ENCODE measurements at regions not wholly inside any gene's neighbourhood (a gene's known extent, or its start where the extent isn't known, plus 50 kb on each side); places are given as distances from the start of the nearest gene placed in this dataset.
"Not testable (repeated sequence)": the region's sequence is repeated elsewhere in the genome, so short reads cannot be mapped to it uniquely, and the experiment has no call there.

- no peaks in the 10 kb centered on the region for H3K27me3 ChIP-seq (replicated peaks; ENCODE audit: control insufficient read depth, insufficient read depth, low read length)
- DNase-seq (ENCODE audit: extremely low read depth, insufficient read length): no peak
- no peak overlapping the region for H3K4me3 ChIP-seq (replicated peaks; ENCODE audit: low read depth, low read length)
Observed at GRCh38 chr17:21564262-21564661, 128.1 kb upstream of the KCNJ18 start.

GRCh38 chr17:21564757-21565156 lies 127.6 kb upstream of the KCNJ18 start:
- H3K27me3 ChIP-seq (replicated peaks; ENCODE audit: control insufficient read depth, insufficient read depth, low read length); H3K36me3 ChIP-seq (ENCODE audit: control insufficient read depth, insufficient read depth, low read length); H3K4me3 ChIP-seq (replicated peaks; ENCODE audit: low read depth, low read length); DNase-seq (ENCODE audit: extremely low read depth, insufficient read length): not testable (repeated sequence)

More at GRCh38 chr17:21564262-21564661, 128.1 kb upstream of the KCNJ18 start:
- TF ChIP-seq CTCF (IDR thresholded peaks at IDR 0.05; ENCODE audit: insufficient read depth, low read length, poor library complexity, severe bottlenecking): no peak
- H3K36me3 ChIP-seq (ENCODE audit: control insufficient read depth, insufficient read depth, low read length): no peaks in the 10 kb centered on the region

GRCh38 chr17:21570427-21570826 lies 121.9 kb upstream of the KCNJ18 start:
- H3K36me3 ChIP-seq (ENCODE audit: control insufficient read depth, insufficient read depth, low read length); H3K27me3 ChIP-seq (replicated peaks; ENCODE audit: control insufficient read depth, insufficient read depth, low read length); H3K4me3 ChIP-seq (replicated peaks; ENCODE audit: low read depth, low read length); DNase-seq (ENCODE audit: extremely low read depth, insufficient read length): not testable (repeated sequence)

- not testable (repeated sequence) for H3K27me3 ChIP-seq (replicated peaks; ENCODE audit: control insufficient read depth, insufficient read depth, low read length); H3K4me3 ChIP-seq (replicated peaks; ENCODE audit: low read depth, low read length); H3K36me3 ChIP-seq (ENCODE audit: control insufficient read depth, insufficient read depth, low read length); DNase-seq (ENCODE audit: extremely low read depth, insufficient read length)
Observed at GRCh38 chr17:21572148-21572547, 120.2 kb upstream of the KCNJ18 start.

GRCh38 chr17:21573271-21573960 lies 118.9 kb upstream of the KCNJ18 start:
- DNase-seq (ENCODE audit: extremely low read depth, insufficient read length); H3K27me3 ChIP-seq (replicated peaks; ENCODE audit: control insufficient read depth, insufficient read depth, low read length); H3K36me3 ChIP-seq (ENCODE audit: control insufficient read depth, insufficient read depth, low read length); H3K4me3 ChIP-seq (replicated peaks; ENCODE audit: low read depth, low read length): not testable (repeated sequence)

- DNase-seq (ENCODE audit: extremely low read depth, insufficient read length): no peak
- no peak for TF ChIP-seq CTCF (IDR thresholded peaks at IDR 0.05; ENCODE audit: insufficient read depth, low read length, poor library complexity, severe bottlenecking)
- Histone ChIP-seq H3K36me3 (ENCODE audit: control insufficient read depth, insufficient read depth, low read length) (no peaks in the 10 kb centered on the region), H3K4me3 (replicated peaks; ENCODE audit: low read depth, low read length) (no peak overlapping the region), H3K27me3 (replicated peaks; ENCODE audit: control insufficient read depth, insufficient read depth, low read length) (no peaks in the 10 kb centered on the region)
Observed at GRCh38 chr17:21573961-21574610, 118.2 kb upstream of the KCNJ18 start.

- not testable (repeated sequence) for H3K4me3 ChIP-seq (replicated peaks; ENCODE audit: low read depth, low read length); H3K27me3 ChIP-seq (replicated peaks; ENCODE audit: control insufficient read depth, insufficient read depth, low read length); DNase-seq (ENCODE audit: extremely low read depth, insufficient read length); H3K36me3 ChIP-seq (ENCODE audit: control insufficient read depth, insufficient read depth, low read length)
Observed at GRCh38 chr17:21574611-21575255, 117.6 kb upstream of the KCNJ18 start.

GRCh38 chr17:21578783-21579182 lies 113.5 kb upstream of the KCNJ18 start:
- not testable (repeated sequence) for H3K36me3 ChIP-seq (ENCODE audit: control insufficient read depth, insufficient read depth, low read length); DNase-seq (ENCODE audit: extremely low read depth, insufficient read length); H3K4me3 ChIP-seq (replicated peaks; ENCODE audit: low read depth, low read length); H3K27me3 ChIP-seq (replicated peaks; ENCODE audit: control insufficient read depth, insufficient read depth, low read length)
